Dermis microvascular lymphatic vessel endothelial cell (primary cell): ENCODE measurements at regions not wholly inside any gene's neighbourhood (a gene's known extent, or its start where the extent isn't known, plus 50 kb on each side); places are given as distances from the start of the nearest gene placed in this dataset.

ENCODE experiments used
- DNase-seq, 2 donors: peaks; one replicate each; pipeline versions ENCODE4 v3.0.0 to v3.0.0-alpha.2; 2010; ENCODE audit warnings: low read depth in 2 of 2

GRCh38 chr22:22094514-22094913, 111.9 kb upstream of the TOP3B start:
- no peak for DNase-seq

- DNase-seq = no peak
Observed at GRCh38 chr22:22093743-22094142, 111.2 kb upstream of the TOP3B start.

GRCh38 chr22:22092974-22093373, 110.4 kb upstream of the TOP3B start:
- no peak for DNase-seq

GRCh38 chr22:22092101-22092500, 109.5 kb upstream of the TOP3B start:
- no peak for DNase-seq

GRCh38 chr22:22091400-22091878, 108.9 kb upstream of the TOP3B start:
- DNase-seq = no peak

- no peak for DNase-seq
Observed at GRCh38 chr22:22090650-22091399, 108.2 kb upstream of the TOP3B start.

- DNase-seq = no peak
Observed at GRCh38 chr22:22089459-22090308, 107.1 kb upstream of the TOP3B start.

GRCh38 chr22:22088658-22089458, 106.3 kb upstream of the TOP3B start:
- no peak for DNase-seq

GRCh38 chr22:22087854-22088657, 105.5 kb upstream of the TOP3B start:
- no peak for DNase-seq

GRCh38 chr22:22086501-22087158, 104.0 kb upstream of the TOP3B start:
- DNase-seq = no peak

- no peak for DNase-seq
Observed at GRCh38 chr22:22085702-22086500, 103.3 kb upstream of the TOP3B start.

GRCh38 chr22:22084089-22084711, 101.6 kb upstream of the TOP3B start:
- no peak for DNase-seq

- no peak for DNase-seq
Observed at GRCh38 chr22:22082960-22083359, 100.4 kb upstream of the TOP3B start.

- no peak for DNase-seq
Observed at GRCh38 chr22:22082229-22082835, 99.7 kb upstream of the TOP3B start.

GRCh38 chr22:22080270-22080669, 97.7 kb upstream of the TOP3B start:
- no peak for DNase-seq

GRCh38 chr22:22079404-22080148, 97.0 kb upstream of the TOP3B start:
- no peak for DNase-seq

GRCh38 chr22:22078329-22078728, 95.7 kb upstream of the TOP3B start:
- no peak for DNase-seq
